ENCODE measurements at regions not wholly inside any gene's neighbourhood (a gene's known extent, or its start where the extent isn't known, plus 50 kb on each side); places are given as distances from the start of the nearest gene placed in this dataset.
"Not testable (repeated sequence)": the region's sequence is repeated elsewhere in the genome, so short reads cannot be mapped to it uniquely, and the experiment has no call there.

DNA sequence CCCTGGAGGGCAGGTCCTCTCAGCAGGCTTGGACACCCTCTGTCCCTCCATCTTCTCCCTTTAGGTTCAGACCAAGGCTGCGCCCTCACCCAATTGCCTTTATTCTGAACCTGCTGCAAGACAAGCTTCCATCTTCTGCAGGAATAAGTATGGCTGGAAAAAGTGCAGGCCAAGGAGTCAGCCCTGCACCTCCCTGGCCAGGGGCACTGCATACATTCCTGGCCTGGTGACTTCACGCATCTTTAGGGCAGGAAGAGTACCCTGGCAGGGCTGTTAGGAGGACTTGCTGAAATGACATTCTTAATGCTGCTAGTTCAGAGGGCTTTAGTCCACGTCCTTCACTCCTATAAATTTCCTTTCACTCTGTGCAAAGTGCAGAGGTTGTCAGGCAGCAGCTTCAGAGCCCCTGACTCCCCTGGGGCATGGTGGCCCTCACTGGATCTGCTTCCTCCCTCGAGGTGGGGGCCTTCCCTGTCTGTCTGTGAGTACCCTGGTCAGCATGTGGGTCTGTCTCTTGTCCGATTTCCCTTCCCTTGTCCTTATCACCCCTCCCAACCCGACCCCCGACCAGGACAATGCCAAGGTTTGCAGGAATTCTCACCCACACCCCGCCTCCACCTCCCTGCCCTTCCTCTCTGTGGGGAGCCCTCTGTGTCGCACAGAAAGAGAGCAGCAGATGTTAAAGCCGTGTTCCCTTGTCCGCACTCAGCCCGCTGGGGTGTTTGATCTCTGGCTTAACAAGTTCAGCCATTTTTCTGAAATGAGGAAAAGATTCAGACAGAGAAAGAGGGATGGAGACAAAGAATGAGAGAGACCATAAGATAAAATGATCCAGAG lies 124.5 kb upstream of the SYT13 start:
- ChIA-PET CTCF (no interaction called here), POLR2A (no interaction called here)
- Histone ChIP-seq H3K27ac (ENCODE audit: low read depth, low read length) (no peak overlapping the region), H3K36me3 (ENCODE audit: insufficient read depth, low read length) (no peaks in the 10 kb centered on the region), H3K4me3 (ENCODE audit: low read length) (no peak overlapping the region), H3K4me1 (ENCODE audit: insufficient read depth, low read length) (no peaks in the 10 kb centered on the region), H3K9me3 (ENCODE audit: low read length) (no peaks in the 10 kb centered on the region), H3K27me3 (ENCODE audit: insufficient read depth, low read length, poor library complexity, severe bottlenecking) (no peaks in the 10 kb centered on the region)
- H3K27ac Mint-ChIP-seq: peak overlapping the region in 1 of 8 donors; percentile 56
- no peaks in the 10 kb centered on the region for H3K4me1 Mint-ChIP-seq
- no peak overlapping the region for H3K4me3 Mint-ChIP-seq
- peaks cover 8 to 41% of the 10 kb centered on the region in 2 donors for H3K27me3 Mint-ChIP-seq
- H3K9me3 Mint-ChIP-seq: no peaks in the 10 kb centered on the region
- no peak for DNase-seq
- H3K36me3 Mint-ChIP-seq: no peaks in the 10 kb centered on the region

DNA sequence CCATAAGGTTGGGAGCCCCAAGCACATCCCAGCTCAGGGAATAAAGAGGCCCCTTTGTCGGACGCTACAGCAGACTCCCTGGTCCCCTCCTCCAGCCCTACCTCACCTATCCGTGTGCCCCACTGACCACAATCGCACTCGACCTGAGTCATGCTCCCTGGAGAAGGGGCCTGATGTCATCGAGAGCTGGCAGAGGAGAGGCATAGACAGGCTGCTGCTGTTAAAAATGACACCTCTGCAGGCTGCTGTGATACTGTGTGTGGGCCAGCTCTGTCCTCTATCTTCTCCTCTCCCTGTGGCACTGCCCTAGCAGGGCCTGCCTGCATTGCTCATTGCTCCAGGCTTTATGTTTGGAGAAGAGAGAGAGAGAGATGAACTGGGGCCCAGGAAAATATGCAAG lies 123.4 kb upstream of the SYT13 start:
- no peaks in the 10 kb centered on the region for H3K4me1 Mint-ChIP-seq
- ChIA-PET POLR2A (no interaction called here), CTCF (no interaction called here)
- no peak overlapping the region for H3K27ac Mint-ChIP-seq
- Histone ChIP-seq H3K4me1 (ENCODE audit: insufficient read depth, low read length) (no peaks in the 10 kb centered on the region), H3K4me3 (ENCODE audit: low read length) (no peak overlapping the region), H3K9me3 (ENCODE audit: low read length) (no peaks in the 10 kb centered on the region), H3K36me3 (ENCODE audit: insufficient read depth, low read length) (no peaks in the 10 kb centered on the region), H3K27me3 (ENCODE audit: insufficient read depth, low read length, poor library complexity, severe bottlenecking) (no peaks in the 10 kb centered on the region), H3K27ac (ENCODE audit: low read depth, low read length) (no peak overlapping the region)
- no peak overlapping the region for H3K4me3 Mint-ChIP-seq
- no peak for DNase-seq
- no peaks in the 10 kb centered on the region for H3K9me3 Mint-ChIP-seq
- H3K36me3 Mint-ChIP-seq: no peaks in the 10 kb centered on the region
- H3K27me3 Mint-ChIP-seq: peaks cover 11 to 48% of the 10 kb centered on the region in 2 donors

DNA sequence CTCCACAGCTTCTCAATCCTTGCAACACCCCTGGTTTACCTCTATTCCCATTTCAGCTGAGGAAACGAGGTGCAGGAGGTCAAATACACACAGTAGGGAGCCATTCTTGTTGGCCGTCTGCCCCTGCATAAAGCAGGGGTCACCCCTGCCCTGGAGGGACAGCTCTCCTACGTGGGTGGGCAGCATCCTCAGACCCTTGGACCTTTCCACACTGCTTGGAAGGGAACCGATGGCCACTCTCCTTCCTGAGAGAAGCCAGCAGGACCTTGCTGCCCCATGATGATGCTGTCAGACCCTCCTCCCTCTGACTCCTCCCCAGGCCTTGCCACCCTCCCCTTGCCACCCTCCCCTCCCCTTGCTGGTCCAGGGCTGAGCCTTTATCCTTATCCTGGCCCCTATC lies 121.1 kb upstream of the SYT13 start:
- Mint-ChIP-seq H3K36me3 (no peaks in the 10 kb centered on the region), H3K4me1 (no peaks in the 10 kb centered on the region), H3K27me3 (peaks cover 10 to 42% of the 10 kb centered on the region in 2 donors), H3K4me3 (no peak overlapping the region), H3K27ac (no peak overlapping the region), H3K9me3 (no peaks in the 10 kb centered on the region)
- ChIA-PET CTCF (interaction anchor here (0.7 to 1.6 kb wide), 2 partner anchors 15 to 683 kb away, joined by 3 read pairs; no protein-coding TSS in a partner anchor), POLR2A (no interaction called here)
- H3K9me3 ChIP-seq (ENCODE audit: low read length): no peaks in the 10 kb centered on the region
- H3K27me3 ChIP-seq (ENCODE audit: insufficient read depth, low read length, poor library complexity, severe bottlenecking): no peaks in the 10 kb centered on the region
- H3K27ac ChIP-seq (ENCODE audit: low read depth, low read length): no peak overlapping the region
- no peaks in the 10 kb centered on the region for H3K4me1 ChIP-seq (ENCODE audit: insufficient read depth, low read length)
- H3K36me3 ChIP-seq (ENCODE audit: insufficient read depth, low read length): no peaks in the 10 kb centered on the region
- DNase-seq: no peak
- H3K4me3 ChIP-seq (ENCODE audit: low read length): no peak overlapping the region

DNA sequence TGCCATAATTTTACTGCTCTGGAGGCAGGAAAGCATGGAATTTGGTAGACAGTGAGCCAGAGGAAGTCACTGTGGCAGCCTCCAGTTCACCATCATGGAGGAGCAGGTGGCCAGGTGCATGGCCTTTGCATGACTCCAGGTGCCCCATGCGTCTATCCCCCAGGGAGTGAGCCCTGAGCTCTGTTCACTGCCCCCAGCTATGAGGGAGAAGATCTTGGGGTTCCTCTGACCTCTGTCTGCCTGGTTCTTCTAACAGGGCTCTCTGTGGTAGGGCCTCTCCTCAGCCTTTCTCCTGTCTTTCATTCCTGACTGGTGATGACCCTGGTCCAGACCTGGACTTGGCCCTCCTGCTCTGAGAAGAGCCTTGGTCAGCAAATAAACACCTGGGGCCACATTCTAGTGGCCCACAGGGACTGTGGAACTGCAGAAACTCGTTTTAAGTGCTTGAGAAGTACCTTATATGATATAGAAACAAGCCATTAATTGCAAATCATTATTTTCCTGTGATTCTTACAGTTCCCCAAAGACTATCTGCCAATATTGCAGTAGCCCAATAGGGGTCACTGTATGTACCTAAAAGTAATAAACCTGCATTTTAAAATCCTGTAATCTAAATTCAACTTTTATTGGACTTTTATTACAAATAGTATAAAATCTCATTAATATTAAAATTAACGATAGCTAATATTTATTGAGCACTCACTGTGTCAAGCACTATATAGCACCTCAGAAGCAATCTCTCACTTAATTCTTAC lies 120.0 kb upstream of the SYT13 start:
- no peak for DNase-seq
- CTCF ChIA-PET: interaction anchor here (1.6 kb wide), 1 partner anchor 16 kb away, joined by 3 read pairs; no protein-coding TSS in a partner anchor
- peaks cover 10 to 33% of the 10 kb centered on the region in 2 donors for H3K27me3 Mint-ChIP-seq
- no peak overlapping the region for H3K27ac Mint-ChIP-seq
- H3K4me3 ChIP-seq (ENCODE audit: low read length): no peak overlapping the region
- no peaks in the 10 kb centered on the region for H3K36me3 Mint-ChIP-seq
- no peaks in the 10 kb centered on the region for H3K9me3 Mint-ChIP-seq
- H3K4me1 ChIP-seq (ENCODE audit: insufficient read depth, low read length): no peaks in the 10 kb centered on the region
- no peak overlapping the region for H3K4me3 Mint-ChIP-seq
- H3K9me3 ChIP-seq (ENCODE audit: low read length): no peaks in the 10 kb centered on the region
- no peak overlapping the region for H3K27ac ChIP-seq (ENCODE audit: low read depth, low read length)
- no peaks in the 10 kb centered on the region for H3K36me3 ChIP-seq (ENCODE audit: insufficient read depth, low read length)
- H3K4me1 Mint-ChIP-seq: no peaks in the 10 kb centered on the region
- POLR2A ChIA-PET: no interaction called here
- peaks cover 4% of the 10 kb centered on the region for H3K27me3 ChIP-seq (ENCODE audit: insufficient read depth, low read length, poor library complexity, severe bottlenecking)

DNA sequence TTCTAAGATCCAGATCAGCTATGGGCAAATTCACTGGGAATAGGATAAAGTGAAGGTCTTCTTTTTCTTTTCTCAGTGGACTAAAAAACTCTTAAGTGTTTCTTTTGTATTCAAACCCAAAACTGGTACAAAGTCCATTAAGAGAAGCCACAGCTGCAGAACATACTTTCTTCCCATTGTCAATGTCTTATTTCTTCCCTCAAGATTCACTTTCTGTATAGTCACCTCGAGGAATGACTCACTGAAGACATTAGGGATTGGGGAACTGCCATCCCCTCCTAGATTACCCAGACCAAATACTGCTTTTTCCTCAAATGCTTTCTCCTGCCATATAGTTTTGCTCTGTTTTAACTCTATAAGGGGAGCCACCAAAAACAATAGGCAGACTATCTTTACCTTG lies 117.4 kb upstream of the SYT13 start:
- H3K9me3 ChIP-seq (ENCODE audit: low read length); DNase-seq; H3K4me3 ChIP-seq (ENCODE audit: low read length); H3K27me3 ChIP-seq (ENCODE audit: insufficient read depth, low read length, poor library complexity, severe bottlenecking); H3K27ac ChIP-seq (ENCODE audit: low read depth, low read length); H3K4me3 Mint-ChIP-seq; H3K4me1 Mint-ChIP-seq; H3K27ac Mint-ChIP-seq; CTCF ChIA-PET; H3K36me3 Mint-ChIP-seq; POLR2A ChIA-PET; H3K9me3 Mint-ChIP-seq; H3K4me1 ChIP-seq (ENCODE audit: insufficient read depth, low read length); H3K36me3 ChIP-seq (ENCODE audit: insufficient read depth, low read length): not testable (repeated sequence)
- peaks cover 5 to 24% of the 10 kb centered on the region in 2 donors for H3K27me3 Mint-ChIP-seq

DNA sequence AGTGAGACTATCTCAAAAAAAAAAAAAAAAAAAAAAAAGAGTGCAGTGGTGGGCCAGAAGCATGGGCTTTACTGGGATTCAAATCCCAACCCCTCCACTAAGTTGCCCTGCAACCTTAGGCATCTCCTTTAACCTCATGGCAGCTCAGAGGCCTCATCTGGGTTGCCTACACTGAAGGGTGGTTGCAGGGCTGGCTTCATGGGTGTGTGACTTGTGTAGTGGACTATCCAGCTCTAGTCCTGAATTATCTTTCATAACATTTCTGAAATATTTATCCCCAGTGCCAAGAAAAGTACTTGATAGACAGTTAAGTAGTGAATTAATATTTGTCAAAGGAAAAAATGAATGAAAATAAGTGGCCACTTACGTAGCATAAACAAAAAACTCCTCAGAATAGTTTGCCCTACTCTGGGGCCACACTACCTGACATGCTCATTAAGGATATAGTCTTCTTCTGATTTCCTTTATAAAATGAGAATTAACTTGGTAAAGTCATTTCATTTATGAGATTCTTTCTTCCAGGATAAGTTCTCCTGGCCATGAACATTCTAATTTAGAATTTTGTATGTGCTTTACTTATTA lies 116.0 kb upstream of the SYT13 start:
- Histone ChIP-seq H3K4me3 (ENCODE audit: low read length) (no peak overlapping the region), H3K27me3 (ENCODE audit: insufficient read depth, low read length, poor library complexity, severe bottlenecking) (peaks cover 5% of the 10 kb centered on the region), H3K4me1 (ENCODE audit: insufficient read depth, low read length) (no peaks in the 10 kb centered on the region), H3K9me3 (ENCODE audit: low read length) (no peaks in the 10 kb centered on the region), H3K27ac (ENCODE audit: low read depth, low read length) (no peak overlapping the region), H3K36me3 (ENCODE audit: insufficient read depth, low read length) (no peaks in the 10 kb centered on the region)
- Mint-ChIP-seq H3K36me3 (no peaks in the 10 kb centered on the region), H3K9me3 (no peaks in the 10 kb centered on the region), H3K27me3 (peaks cover 5 to 18% of the 10 kb centered on the region in 2 donors), H3K4me1 (no peaks in the 10 kb centered on the region), H3K4me3 (no peak overlapping the region), H3K27ac (no peak overlapping the region)
- CTCF ChIA-PET: no interaction called here
- POLR2A ChIA-PET: no interaction called here
- DNase-seq: no peak

DNA sequence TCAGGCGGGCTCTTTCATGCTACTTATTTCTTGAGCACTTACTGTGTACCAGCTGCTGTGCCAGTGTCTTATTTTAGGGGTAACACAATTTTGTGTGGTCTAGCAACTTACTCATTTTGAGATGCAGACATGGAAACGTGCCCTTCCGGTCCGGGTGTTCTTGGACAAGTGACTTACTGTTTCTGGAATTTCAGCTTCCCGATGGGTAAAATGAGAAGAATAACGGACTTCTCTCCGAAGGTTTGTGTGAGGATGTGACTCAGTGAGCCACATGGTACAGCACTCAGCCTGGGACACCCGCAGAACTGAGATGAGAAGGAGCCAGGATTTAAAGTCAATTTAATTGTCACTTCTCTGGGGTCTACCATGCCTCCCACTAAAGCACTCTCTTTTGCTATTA lies 114.5 kb upstream of the SYT13 start:
- no peaks in the 10 kb centered on the region for H3K4me1 Mint-ChIP-seq
- H3K4me3 Mint-ChIP-seq: no peak overlapping the region
- no peaks in the 10 kb centered on the region for H3K9me3 Mint-ChIP-seq
- H3K4me1 ChIP-seq (ENCODE audit: insufficient read depth, low read length): no peaks in the 10 kb centered on the region
- no peak overlapping the region for H3K27ac Mint-ChIP-seq
- H3K27me3 ChIP-seq (ENCODE audit: insufficient read depth, low read length, poor library complexity, severe bottlenecking): peaks cover 5% of the 10 kb centered on the region
- no peak for DNase-seq
- H3K36me3 Mint-ChIP-seq: no peaks in the 10 kb centered on the region
- H3K36me3 ChIP-seq (ENCODE audit: insufficient read depth, low read length): no peaks in the 10 kb centered on the region
- CTCF ChIA-PET: no interaction called here
- no peak overlapping the region for H3K4me3 ChIP-seq (ENCODE audit: low read length)
- POLR2A ChIA-PET: no interaction called here
- peaks cover 5 to 18% of the 10 kb centered on the region in 2 donors for H3K27me3 Mint-ChIP-seq
- H3K27ac ChIP-seq (ENCODE audit: low read depth, low read length): no peak overlapping the region
- H3K9me3 ChIP-seq (ENCODE audit: low read length): no peaks in the 10 kb centered on the region

DNA sequence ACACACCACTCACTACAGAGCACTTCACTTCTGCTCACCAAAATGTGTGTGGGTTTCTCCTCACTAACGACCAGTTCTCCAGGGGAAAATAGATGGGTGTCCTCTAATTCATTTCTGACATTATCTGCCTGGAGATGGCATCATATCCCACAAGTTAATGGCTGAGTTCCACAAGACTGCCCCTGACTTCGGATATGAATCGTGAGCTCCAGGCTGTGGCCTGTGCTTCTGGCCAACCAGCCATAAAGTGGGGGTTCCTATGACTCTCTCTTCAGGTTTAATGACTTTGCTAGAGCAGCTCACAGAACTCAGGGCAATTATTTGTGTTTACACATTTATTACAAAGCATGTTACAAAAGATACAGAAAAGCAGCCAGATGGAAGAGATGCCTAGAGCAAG lies 113.0 kb upstream of the SYT13 start:
- Mint-ChIP-seq H3K27ac (no peak overlapping the region), H3K4me3 (no peak overlapping the region), H3K36me3 (no peaks in the 10 kb centered on the region), H3K27me3 (peaks cover 2 to 6% of the 10 kb centered on the region in 2 donors), H3K9me3 (no peaks in the 10 kb centered on the region), H3K4me1 (no peaks in the 10 kb centered on the region)
- no peaks in the 10 kb centered on the region for H3K4me1 ChIP-seq (ENCODE audit: insufficient read depth, low read length)
- POLR2A ChIA-PET: no interaction called here
- H3K9me3 ChIP-seq (ENCODE audit: low read length): no peaks in the 10 kb centered on the region
- no peaks in the 10 kb centered on the region for H3K36me3 ChIP-seq (ENCODE audit: insufficient read depth, low read length)
- no peak overlapping the region for H3K4me3 ChIP-seq (ENCODE audit: low read length)
- H3K27ac ChIP-seq (ENCODE audit: low read depth, low read length): no peak overlapping the region
- CTCF ChIA-PET: no interaction called here
- H3K27me3 ChIP-seq (ENCODE audit: insufficient read depth, low read length, poor library complexity, severe bottlenecking): peaks cover 5% of the 10 kb centered on the region
- no peak for DNase-seq

All from CD8-positive, alpha-beta memory T cell (primary cell).